Ovary (tissue), 7 donors: ENCODE measurements at regions not wholly inside any gene's neighbourhood (a gene's known extent, or its start where the extent isn't known, plus 50 kb on each side); places are given as distances from the start of the nearest gene placed in this dataset.

Experiments
- DNase-seq, 5 donors: peaks; one replicate each; pipeline ENCODE4 v3.0.0-alpha.2; 2019 to 2020
- H3K27ac ChIP-seq, 2 donors: fragments of 200-600 bp; one replicate each; pipeline versions ENCODE4 v1.5.1 to v1.8.0; 2019 to 2022
- H3K27me3 ChIP-seq: fragments of 200-600 bp; one replicate; pipeline ENCODE4 v1.8.0; 2022
- H3K36me3 ChIP-seq: fragments of 200-600 bp; sonication (generic); one replicate; pipeline ENCODE4 v1.5.1; 2019
- H3K4me1 ChIP-seq: one replicate; pipeline ENCODE4 v1.8.1; 2013; ENCODE audit warnings: mild to moderate bottlenecking, moderate library complexity; ENCODE audit not compliant: insufficient read depth
- H3K4me3 ChIP-seq: fragments of 200-600 bp; sonication (generic); one replicate; pipeline ENCODE4 v1.5.1; 2017
- H3K9me3 ChIP-seq, 2 donors: fragments of 200-600 bp in 1 of 2; sonication (generic) in 1 of 2; one replicate each; pipeline versions ENCODE4 v1.5.1 to v1.8.1; 2013 to 2019; ENCODE audit warnings: mild to moderate bottlenecking in 1 of 2, moderate library complexity in 1 of 2
- CTCF ChIP-seq, 3 donors: fragments of 450-650 bp in 2 of 3; fragments of 200-600 bp in 1 of 3; IDR thresholded peaks; one replicate each; pipeline versions ENCODE4 v1.5.1 to v1.8.0; 2016 to 2022; ENCODE audit warnings: antibody characterized with exemption in 3 of 3, mild to moderate bottlenecking in 1 of 3
- EP300 ChIP-seq: sonication (generic); formaldehyde crosslinking; IDR thresholded peaks from one replicate; pipeline ENCODE4 v1.6.1; 2017; ENCODE audit warnings: antibody characterized with exemption
- POLR2A ChIP-seq: fragments of 450-650 bp; IDR thresholded peaks from one replicate; pipeline ENCODE4 v1.6.1; 2017; ENCODE audit warnings: antibody characterized with exemption, mild to moderate bottlenecking, moderate library complexity
- WGBS, 3 donors: extraction: QIAGEN DNeasy Blood & Tissue Kit in 1 of 3; methylation state at CpG; one replicate each; pipeline versions ENCODE4 v1.1.5 to v1.1.7; 2013 to 2017; 5-methylcytosine and 5-hydroxymethylcytosine counted together
- intact Hi-C, 4 donors: fragments of 100-400 bp; cut with DNase I; formaldehyde crosslinking; loops; one replicate each; pipeline versions ENCODE4 v1.11.0 to v1.15.1; 2022 to 2023
- donor health status: DM: no; HTN: no; CAD: no; lungs with moderate emphysema.
- donor health status: DM: no; HTN: no; CAD: no.
- donor health status: Bipolar disorder and iron deficiency.
- donor health status: DM: no; HTN: no; CAD: no.
- donor health status: DM: yes; HTN: yes; CAD: no.

GRCh38 chr3:63095-63765 lies 133.3 kb upstream of the CHL1 start:
- H3K4me3 ChIP-seq: no peak overlapping the region
- intact Hi-C loops: no loop called here
- 47 to 60% (median 50%) methylated on average over 7 of the region's 7 CpGs for WGBS, 3 donors
- H3K9me3 ChIP-seq: no peaks in the 10 kb centered on the region
- no peak overlapping the region for H3K27ac ChIP-seq
- TF ChIP-seq POLR2A: no peak
- no peak for TF ChIP-seq CTCF (IDR thresholded peaks at IDR 0.05)
- TF ChIP-seq EP300: no peak
- H3K36me3 ChIP-seq: no peaks in the 10 kb centered on the region
- H3K27me3 ChIP-seq: no peaks in the 10 kb centered on the region
- H3K4me1 ChIP-seq: no peaks in the 10 kb centered on the region
- no peak for DNase-seq

GRCh38 chr3:69690-70089 lies 126.9 kb upstream of the CHL1 start:
- WGBS, 3 donors: 76 to 88% (median 87%) methylated on average over 1 of the region's 1 CpG
- Histone ChIP-seq H3K9me3 (no peaks in the 10 kb centered on the region), H3K4me3 (no peak overlapping the region), H3K36me3 (no peaks in the 10 kb centered on the region), H3K27ac (no peak overlapping the region), H3K27me3 (no peaks in the 10 kb centered on the region), H3K4me1 (peaks cover 10% of the 10 kb centered on the region)
- no peak for DNase-seq
- TF ChIP-seq POLR2A (no peak), CTCF (IDR thresholded peaks at IDR 0.05) (no peak), EP300 (no peak)
- intact Hi-C loops: no loop called here

- WGBS, 3 donors: 0 to 14% (median 2%) methylated on average over 1 of the region's 1 CpG
- no peak for DNase-seq
- peaks cover 17% of the 10 kb centered on the region for H3K4me1 ChIP-seq
- H3K27ac ChIP-seq: peak overlapping the region in 1 of 2 donors; percentile 15
- H3K27me3 ChIP-seq: no peaks in the 10 kb centered on the region
- no peak overlapping the region for H3K4me3 ChIP-seq
- intact Hi-C loops: no loop called here
- no peaks in the 10 kb centered on the region for H3K36me3 ChIP-seq
- TF ChIP-seq EP300 (no peak), POLR2A (no peak), CTCF (IDR thresholded peaks at IDR 0.05) (no peak)
- no peaks in the 10 kb centered on the region for H3K9me3 ChIP-seq
Measured at GRCh38 chr3:72776-73175, 123.8 kb upstream of the CHL1 start.

GRCh38 chr3:73271-73670 lies 123.3 kb upstream of the CHL1 start:
- no peak for TF ChIP-seq POLR2A
- TF ChIP-seq CTCF (IDR thresholded peaks at IDR 0.05): no peak
- no peak for TF ChIP-seq EP300
- Histone ChIP-seq H3K9me3 (no peaks in the 10 kb centered on the region), H3K36me3 (no peaks in the 10 kb centered on the region), H3K4me3 (no peak overlapping the region), H3K27ac (peak overlapping the region in 1 of 2 donors; percentile 15), H3K27me3 (no peaks in the 10 kb centered on the region), H3K4me1 (peaks cover 17% of the 10 kb centered on the region)
- 37 to 46% (median 42%) methylated on average over 2 of the region's 2 CpGs for WGBS, 3 donors
- intact Hi-C loops: no loop called here
- no peak for DNase-seq
